ENCODE measurements at regions not wholly inside any gene's neighbourhood (a gene's known extent, or its start where the extent isn't known, plus 50 kb on each side); places are given as distances from the start of the nearest gene placed in this dataset.
"Not testable (repeated sequence)": the region's sequence is repeated elsewhere in the genome, so short reads cannot be mapped to it uniquely, and the experiment has no call there.

GRCh38 chr14:21868442-21869046 is 194.9 kb upstream of the OR4E1 start:
- no peak for DNase-seq

- no peak for DNase-seq
Observed at GRCh38 chr14:21867541-21867940, 193.9 kb upstream of the OR4E1 start.

- no peak for DNase-seq
Observed at GRCh38 chr14:21866479-21866878, 192.9 kb upstream of the OR4E1 start.

- DNase-seq: no peak
Observed at GRCh38 chr14:21863289-21863688, 189.7 kb upstream of the OR4E1 start.

- DNase-seq: no peak
Observed at GRCh38 chr14:21861153-21861552, 187.5 kb upstream of the OR4E1 start.

- no peak for DNase-seq
Observed at GRCh38 chr14:21860172-21860571, 186.6 kb upstream of the OR4E1 start.

GRCh38 chr14:21852775-21853174 is 179.2 kb upstream of the OR4E1 start:
- DNase-seq: no peak

- DNase-seq: no peak
Observed at GRCh38 chr14:21852061-21852664, 178.5 kb upstream of the OR4E1 start.

GRCh38 chr14:21846902-21847301 is 173.3 kb upstream of the OR4E1 start:
- not testable (repeated sequence) for DNase-seq

- no peak for DNase-seq
Observed at GRCh38 chr14:21846227-21846885, 172.7 kb upstream of the OR4E1 start.

- no peak for DNase-seq
Observed at GRCh38 chr14:21840765-21841164, 167.1 kb upstream of the OR4E1 start.

- no peak for DNase-seq
Observed at GRCh38 chr14:21833836-21834235, 160.2 kb upstream of the OR4E1 start.

- DNase-seq: no peak
Observed at GRCh38 chr14:21825845-21826244, 152.2 kb upstream of the OR4E1 start.

GRCh38 chr14:21825149-21825743 is 151.6 kb upstream of the OR4E1 start:
- DNase-seq: no peak

GRCh38 chr14:21822109-21822508 is 148.5 kb upstream of the OR4E1 start:
- no peak for DNase-seq

- DNase-seq: no peak
Observed at GRCh38 chr14:21820631-21821030, 147.0 kb upstream of the OR4E1 start.

GRCh38 chr14:21819891-21820290 is 146.3 kb upstream of the OR4E1 start:
- not testable (repeated sequence) for DNase-seq

- DNase-seq: not testable (repeated sequence)
Observed at GRCh38 chr14:21817010-21817409, 143.4 kb upstream of the OR4E1 start.

- no peak for DNase-seq
Observed at GRCh38 chr14:21807975-21808374, 134.4 kb upstream of the OR4E1 start.

GRCh38 chr14:21804981-21805380 is 131.4 kb upstream of the OR4E1 start:
- DNase-seq: no peak

- no peak for DNase-seq
Observed at GRCh38 chr14:21802441-21802840, 128.8 kb upstream of the OR4E1 start.

- DNase-seq: no peak
Observed at GRCh38 chr14:21796916-21797315, 123.3 kb upstream of the OR4E1 start.

GRCh38 chr14:21795456-21795855 is 121.8 kb upstream of the OR4E1 start:
- DNase-seq: no peak

- DNase-seq: no peak
Observed at GRCh38 chr14:21791749-21792148, 118.1 kb upstream of the OR4E1 start.

All from NCI-H2029 treated with DMSO at 0.1 percent for 48 hours (cell line).